ENCODE measurements at regions not wholly inside any gene's neighbourhood (a gene's known extent, or its start where the extent isn't known, plus 50 kb on each side); places are given as distances from the start of the nearest gene placed in this dataset.

GRCh38 chr13:100735494-100735893 lies 60.9 kb upstream of the TMTC4 start:
- Mint-ChIP-seq H3K27me3 (ENCODE audit: low read depth) (no peaks in the 10 kb centered on the region), H3K4me1 (peaks cover 5% of the 10 kb centered on the region), H3K9me3 (peaks cover 6% of the 10 kb centered on the region), H3K27ac (no peak overlapping the region), H3K4me3 (no peak overlapping the region), H3K36me3 (ENCODE audit: low read depth) (no peaks in the 10 kb centered on the region)
- TF ChIP-seq CTCF (IDR thresholded peaks at IDR 0.05; ENCODE audit: unreplicated experiment in 3 of 3), result no peak

GRCh38 chr13:100734194-100734720 lies 59.7 kb upstream of the TMTC4 start:
- Mint-ChIP-seq H3K27me3 (ENCODE audit: low read depth) (no peaks in the 10 kb centered on the region), H3K36me3 (ENCODE audit: low read depth) (no peaks in the 10 kb centered on the region), H3K4me1 (peaks cover 10% of the 10 kb centered on the region), H3K27ac (no peak overlapping the region), H3K4me3 (no peak overlapping the region), H3K9me3 (peaks cover 2% of the 10 kb centered on the region)
- no peak for TF ChIP-seq CTCF (IDR thresholded peaks at IDR 0.05; ENCODE audit: unreplicated experiment in 3 of 3)

GRCh38 chr13:100733261-100733660 lies 58.7 kb upstream of the TMTC4 start:
- H3K4me3 Mint-ChIP-seq, result no peak overlapping the region
- H3K27me3 Mint-ChIP-seq (ENCODE audit: low read depth), result no peaks in the 10 kb centered on the region
- no peaks in the 10 kb centered on the region for H3K36me3 Mint-ChIP-seq (ENCODE audit: low read depth)
- no peak overlapping the region for H3K27ac Mint-ChIP-seq
- peaks cover 2% of the 10 kb centered on the region for H3K9me3 Mint-ChIP-seq
- H3K4me1 Mint-ChIP-seq, result peaks cover 10% of the 10 kb centered on the region
- TF ChIP-seq CTCF (IDR thresholded peaks at IDR 0.05; ENCODE audit: unreplicated experiment in 3 of 3), result no peak

DNA sequence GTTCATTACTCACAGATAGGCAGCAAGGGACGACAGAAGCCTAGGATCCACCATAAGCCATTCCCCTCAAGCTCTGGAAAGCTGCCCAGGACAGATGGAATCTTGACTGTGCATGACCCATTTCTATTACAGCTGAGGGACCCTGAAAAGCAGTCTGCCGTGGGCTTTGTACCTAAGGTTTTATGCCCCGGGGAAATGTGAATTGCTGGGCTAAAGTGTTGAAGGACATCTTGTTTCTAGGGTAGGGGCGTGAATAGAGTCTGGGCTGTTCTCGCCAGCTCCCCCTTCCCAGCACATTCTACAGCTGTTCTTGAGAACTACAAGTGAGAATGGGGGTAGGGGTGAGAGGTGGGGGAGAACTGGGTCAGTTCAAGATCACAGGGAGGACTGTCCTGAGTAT lies 53.6 kb upstream of the TMTC4 start:
- no peak overlapping the region for H3K27ac Mint-ChIP-seq
- H3K27me3 Mint-ChIP-seq (ENCODE audit: low read depth), result no peaks in the 10 kb centered on the region
- peaks cover 10% of the 10 kb centered on the region for H3K4me1 Mint-ChIP-seq
- H3K9me3 Mint-ChIP-seq, result peaks cover 4% of the 10 kb centered on the region
- no peaks in the 10 kb centered on the region for H3K36me3 Mint-ChIP-seq (ENCODE audit: low read depth)
- H3K4me3 Mint-ChIP-seq, result no peak overlapping the region
- no peak for TF ChIP-seq CTCF (IDR thresholded peaks at IDR 0.05; ENCODE audit: unreplicated experiment in 3 of 3)

DNA sequence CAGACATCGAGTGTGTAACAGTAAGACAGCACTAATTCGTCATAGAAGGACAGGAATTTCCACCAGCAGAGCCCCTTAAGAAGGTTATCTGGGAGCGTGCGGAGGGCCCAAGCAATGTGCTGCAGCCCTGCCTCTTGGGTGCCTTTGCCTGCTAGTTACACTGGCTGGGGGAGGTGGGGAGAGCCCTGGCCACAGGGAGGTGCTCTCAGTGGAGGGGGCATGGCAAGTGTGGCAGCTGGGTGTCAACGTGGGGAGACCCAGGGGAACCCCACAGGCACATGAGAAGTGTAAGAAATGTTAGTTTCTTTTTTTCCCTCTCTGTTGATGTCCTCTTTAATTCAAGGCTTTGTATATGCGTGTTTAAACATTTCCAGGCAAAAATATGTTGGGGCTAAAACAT lies 50.9 kb upstream of the TMTC4 start:
- Mint-ChIP-seq H3K27ac (no peak overlapping the region), H3K27me3 (ENCODE audit: low read depth) (peaks cover 6% of the 10 kb centered on the region), H3K4me3 (no peak overlapping the region), H3K36me3 (ENCODE audit: low read depth) (no peaks in the 10 kb centered on the region), H3K4me1 (peaks cover 11% of the 10 kb centered on the region), H3K9me3 (peaks cover 4% of the 10 kb centered on the region)
- no peak for TF ChIP-seq CTCF (IDR thresholded peaks at IDR 0.05; ENCODE audit: unreplicated experiment in 3 of 3)

- peaks cover 7% of the 10 kb centered on the region for H3K4me1 Mint-ChIP-seq
- no peak for TF ChIP-seq CTCF (IDR thresholded peaks at IDR 0.05; ENCODE audit: unreplicated experiment in 3 of 3)
- no peak overlapping the region for H3K27ac Mint-ChIP-seq
- no peaks in the 10 kb centered on the region for H3K36me3 Mint-ChIP-seq (ENCODE audit: low read depth)
- H3K27me3 Mint-ChIP-seq (ENCODE audit: low read depth), result peaks cover 6% of the 10 kb centered on the region
- H3K4me3 Mint-ChIP-seq, result no peak overlapping the region
- H3K9me3 Mint-ChIP-seq, result peaks cover 5% of the 10 kb centered on the region
Measured at GRCh38 chr13:100724568-100724967, 50.0 kb upstream of the TMTC4 start.

All from nephron (organoid).